CD8-positive, alpha-beta memory T cell (primary cell): ENCODE measurements at regions not wholly inside any gene's neighbourhood (a gene's known extent, or its start where the extent isn't known, plus 50 kb on each side); places are given as distances from the start of the nearest gene placed in this dataset.

ENCODE experiments used
- CTCF ChIA-PET: fragments of 350-600 bp; sonication (Branson Sonifier 250); formaldehyde crosslinking; loops from one replicate; lab custom pipeline; 2021; ENCODE audit warnings: antibody characterized with exemption; lab: Charles Lee
- POLR2A ChIA-PET: fragments of 350-600 bp; sonication (Branson Sonifier 250); formaldehyde crosslinking; loops from one replicate; lab custom pipeline; 2021; ENCODE audit warnings: antibody characterized with exemption; lab: Charles Lee
- DNase-seq, 5 donors: peaks; one replicate each; pipeline versions ENCODE4 v3.0.0 to v3.0.0-alpha.2; 2020 to 2022; ENCODE audit warnings: mixed read lengths in 1 of 5
- H3K27ac ChIP-seq: one replicate; pipeline ENCODE4 v1.7.0; 2013; ENCODE audit warnings: low read depth, mild to moderate bottlenecking, low read length, moderate library complexity
- H3K27me3 ChIP-seq: 2 replicates; pipeline ENCODE4 v1.7.0; 2013; ENCODE audit warnings: low read length, mild to moderate bottlenecking; ENCODE audit not compliant: insufficient read depth, poor library complexity, severe bottlenecking
- H3K36me3 ChIP-seq: 2 replicates; pipeline ENCODE4 v1.7.0; 2013; ENCODE audit warnings: mild to moderate bottlenecking, low read length, moderate library complexity; ENCODE audit not compliant: insufficient read depth
- H3K4me1 ChIP-seq: 2 replicates; pipeline ENCODE4 v1.7.0; 2013; ENCODE audit warnings: mild to moderate bottlenecking, low read length, moderate library complexity; ENCODE audit not compliant: insufficient read depth
- H3K4me3 ChIP-seq: 2 replicates; pipeline ENCODE4 v1.7.0; 2013; ENCODE audit warnings: mild to moderate bottlenecking, low read length
- H3K9me3 ChIP-seq: 2 replicates; pipeline ENCODE4 v1.7.0; 2013; ENCODE audit warnings: mild to moderate bottlenecking, low read length
- H3K27ac Mint-ChIP-seq, 8 donors: one replicate each; pipeline ENCODE4 v1.8.0; 2020 to 2021; ENCODE audit warnings: mixed read lengths in 8 of 8, mild to moderate bottlenecking in 6 of 8, inconsistent platforms in 3 of 8, moderate library complexity in 3 of 8
- H3K27me3 Mint-ChIP-seq, 2 donors: one replicate each; pipeline ENCODE4 v1.8.0; 2020 to 2021; ENCODE audit warnings: mixed read lengths in 2 of 2, mild to moderate bottlenecking in 1 of 2, moderate library complexity in 1 of 2
- H3K36me3 Mint-ChIP-seq, 3 donors: one replicate each; pipeline ENCODE4 v1.8.0; 2020 to 2021; ENCODE audit warnings: mixed read lengths in 3 of 3, inconsistent platforms in 1 of 3, mild to moderate bottlenecking in 1 of 3
- H3K4me1 Mint-ChIP-seq, 3 donors: one replicate each; pipeline ENCODE4 v1.8.0; 2020 to 2021; ENCODE audit warnings: mixed read lengths in 3 of 3, inconsistent platforms in 1 of 3, mild to moderate bottlenecking in 1 of 3
- H3K4me3 Mint-ChIP-seq, 7 donors: one replicate each; pipeline ENCODE4 v1.8.0; 2020 to 2021; ENCODE audit warnings: mixed read lengths in 7 of 7, mild to moderate bottlenecking in 6 of 7, moderate library complexity in 4 of 7, inconsistent platforms in 2 of 7
- H3K9me3 Mint-ChIP-seq, 5 donors: one replicate each; pipeline ENCODE4 v1.8.0; 2020 to 2022; ENCODE audit warnings: mixed read lengths in 5 of 5, mild to moderate bottlenecking in 3 of 5, moderate library complexity in 2 of 5, inconsistent platforms in 1 of 5

DNA sequence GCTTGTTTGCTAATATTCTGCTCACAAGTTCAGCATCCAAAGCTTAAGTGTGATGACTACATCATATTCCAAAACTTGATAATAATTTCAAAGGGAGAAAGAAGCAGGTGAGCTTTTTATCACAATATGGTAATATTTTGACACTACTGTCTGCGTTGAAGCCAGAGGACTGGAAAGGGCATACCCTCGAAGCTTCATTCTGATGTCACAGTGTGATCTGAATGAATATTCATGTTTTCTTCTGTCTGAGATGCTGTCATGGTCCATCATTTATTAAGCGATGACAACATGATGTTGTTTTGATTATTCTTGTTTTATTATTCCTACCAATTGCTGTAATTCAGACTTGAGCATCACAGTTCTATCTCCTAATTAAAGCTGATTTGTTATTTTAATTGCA, 625.4 kb downstream of the ZPLD1 start:
- DNase-seq = no peak
- ChIA-PET POLR2A (no interaction called here), CTCF (no interaction called here)
- Mint-ChIP-seq H3K4me3 (no peak overlapping the region), H3K27me3 (no peaks in the 10 kb centered on the region), H3K27ac (no peak overlapping the region), H3K36me3 (no peaks in the 10 kb centered on the region), H3K9me3 (peaks cover 0 to 4% (median 0%) of the 10 kb centered on the region in 5 donors), H3K4me1 (no peaks in the 10 kb centered on the region)
- Histone ChIP-seq H3K36me3 (no peaks in the 10 kb centered on the region), H3K27me3 (no peaks in the 10 kb centered on the region), H3K4me3 (no peak overlapping the region), H3K27ac (no peak overlapping the region), H3K4me1 (no peaks in the 10 kb centered on the region), H3K9me3 (no peaks in the 10 kb centered on the region)

DNA sequence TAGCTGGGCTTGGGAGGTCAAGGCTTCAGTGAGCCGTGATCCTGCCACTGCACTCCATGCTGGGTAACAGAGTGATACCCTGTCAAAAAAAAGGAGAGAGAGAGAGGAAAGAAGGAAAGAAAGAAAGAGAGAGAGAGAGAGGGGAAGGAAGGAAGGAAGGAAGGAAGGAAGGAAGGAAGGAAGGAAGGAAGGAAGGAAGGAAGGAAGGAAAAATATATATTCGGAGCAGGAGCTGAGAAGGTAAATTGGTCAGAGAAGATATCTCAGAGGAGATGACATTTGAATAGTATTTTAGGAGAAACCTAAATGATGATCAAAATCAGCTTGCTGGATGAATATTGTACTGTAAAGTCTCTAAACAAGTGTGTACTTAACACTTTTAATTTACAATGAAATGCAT, 633.1 kb downstream of the ZPLD1 start:
- Mint-ChIP-seq H3K4me3 (no peak overlapping the region), H3K4me1 (no peaks in the 10 kb centered on the region), H3K36me3 (no peaks in the 10 kb centered on the region), H3K9me3 (peaks cover 0 to 2% (median 0%) of the 10 kb centered on the region in 5 donors), H3K27me3 (no peaks in the 10 kb centered on the region), H3K27ac (no peak overlapping the region)
- ChIA-PET POLR2A (no interaction called here), CTCF (no interaction called here)
- H3K4me3 ChIP-seq = no peak overlapping the region
- H3K27ac ChIP-seq = no peak overlapping the region
- H3K36me3 ChIP-seq = no peaks in the 10 kb centered on the region
- no peaks in the 10 kb centered on the region for H3K27me3 ChIP-seq
- no peak for DNase-seq
- H3K9me3 ChIP-seq = no peaks in the 10 kb centered on the region
- no peaks in the 10 kb centered on the region for H3K4me1 ChIP-seq

DNA sequence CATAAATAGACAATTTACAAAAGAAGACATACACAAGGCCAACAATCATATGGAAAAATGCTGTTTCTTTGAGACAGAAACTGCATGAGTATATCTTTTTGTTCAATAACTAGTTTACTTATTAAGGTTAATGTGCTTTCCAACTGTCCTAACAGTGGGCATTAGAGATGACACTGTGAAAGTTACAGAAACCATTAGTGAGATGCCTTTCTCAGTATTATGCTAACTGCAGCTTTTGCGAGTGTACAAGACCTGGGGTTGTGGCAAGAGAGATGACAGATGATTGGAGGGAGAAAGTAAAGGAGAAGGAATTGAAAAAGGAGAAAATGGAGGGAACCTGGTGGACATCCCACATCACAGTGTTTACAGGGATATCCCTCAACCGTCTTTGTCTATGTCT, 640.5 kb downstream of the ZPLD1 start:
- no peak overlapping the region for H3K27ac Mint-ChIP-seq
- no peak for DNase-seq
- Histone ChIP-seq H3K9me3 (no peaks in the 10 kb centered on the region), H3K4me1 (no peaks in the 10 kb centered on the region), H3K27ac (no peak overlapping the region), H3K36me3 (no peaks in the 10 kb centered on the region), H3K27me3 (no peaks in the 10 kb centered on the region), H3K4me3 (no peak overlapping the region)
- H3K9me3 Mint-ChIP-seq = peaks cover 0 to 3% (median 0%) of the 10 kb centered on the region in 5 donors
- H3K4me3 Mint-ChIP-seq = no peak overlapping the region
- no peaks in the 10 kb centered on the region for H3K36me3 Mint-ChIP-seq
- POLR2A ChIA-PET = no interaction called here
- no peaks in the 10 kb centered on the region for H3K4me1 Mint-ChIP-seq
- CTCF ChIA-PET = no interaction called here
- no peaks in the 10 kb centered on the region for H3K27me3 Mint-ChIP-seq

DNA sequence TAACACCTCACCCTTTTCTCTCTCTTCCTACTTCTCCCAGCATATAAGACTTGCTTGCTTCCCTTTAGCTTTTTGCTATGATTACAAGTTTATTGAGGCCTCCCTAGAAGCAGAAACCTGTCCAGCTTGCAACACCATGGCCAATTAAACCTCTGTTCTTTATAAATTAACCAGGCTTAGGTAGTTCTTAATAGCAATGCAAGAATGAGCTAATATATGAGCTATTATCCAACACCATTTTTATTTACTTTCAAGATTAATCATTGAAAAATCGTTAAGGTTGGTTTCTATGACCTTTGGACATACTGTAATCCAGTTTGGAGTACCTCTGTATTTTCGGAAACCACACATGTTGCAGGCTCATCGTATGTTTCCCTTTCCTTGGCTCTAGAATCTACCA, 643.1 kb downstream of the ZPLD1 start:
- H3K27ac ChIP-seq = no peak overlapping the region
- H3K27me3 ChIP-seq = no peaks in the 10 kb centered on the region
- no peaks in the 10 kb centered on the region for H3K27me3 Mint-ChIP-seq
- H3K4me3 ChIP-seq = no peak overlapping the region
- peaks cover 0 to 3% (median 0%) of the 10 kb centered on the region in 5 donors for H3K9me3 Mint-ChIP-seq
- POLR2A ChIA-PET = no interaction called here
- no peaks in the 10 kb centered on the region for H3K4me1 ChIP-seq
- H3K9me3 ChIP-seq = no peaks in the 10 kb centered on the region
- CTCF ChIA-PET = no interaction called here
- H3K36me3 Mint-ChIP-seq = no peaks in the 10 kb centered on the region
- H3K36me3 ChIP-seq = no peaks in the 10 kb centered on the region
- no peak overlapping the region for H3K27ac Mint-ChIP-seq
- DNase-seq = no peak
- no peaks in the 10 kb centered on the region for H3K4me1 Mint-ChIP-seq
- H3K4me3 Mint-ChIP-seq = no peak overlapping the region

DNA sequence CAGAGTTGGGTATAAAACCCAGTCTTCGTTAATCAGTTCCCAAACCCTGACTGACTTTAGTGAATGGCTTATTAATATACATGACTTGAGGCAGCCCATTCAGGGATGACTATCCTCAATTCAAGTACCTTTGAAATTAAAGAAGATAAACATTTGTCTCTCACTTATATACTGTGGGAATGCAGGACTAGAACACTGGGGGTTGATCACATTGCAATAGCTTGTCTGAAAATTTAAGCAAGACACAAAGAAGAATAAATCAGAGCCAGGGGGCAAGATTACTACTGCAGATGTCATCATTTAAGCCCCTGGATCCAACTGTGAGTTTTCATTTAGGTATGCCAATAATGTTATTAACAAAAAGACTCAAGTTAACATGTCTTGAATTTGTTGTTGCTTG, 647.7 kb downstream of the ZPLD1 start:
- CTCF ChIA-PET = no interaction called here
- Mint-ChIP-seq H3K4me3 (no peak overlapping the region), H3K9me3 (peaks cover 0 to 7% (median 2%) of the 10 kb centered on the region in 5 donors), H3K27ac (no peak overlapping the region), H3K27me3 (no peaks in the 10 kb centered on the region), H3K36me3 (no peaks in the 10 kb centered on the region), H3K4me1 (no peaks in the 10 kb centered on the region)
- Histone ChIP-seq H3K4me1 (no peaks in the 10 kb centered on the region), H3K27me3 (no peaks in the 10 kb centered on the region), H3K36me3 (no peaks in the 10 kb centered on the region), H3K4me3 (no peak overlapping the region), H3K9me3 (no peaks in the 10 kb centered on the region), H3K27ac (no peak overlapping the region)
- POLR2A ChIA-PET = no interaction called here
- no peak for DNase-seq

DNA sequence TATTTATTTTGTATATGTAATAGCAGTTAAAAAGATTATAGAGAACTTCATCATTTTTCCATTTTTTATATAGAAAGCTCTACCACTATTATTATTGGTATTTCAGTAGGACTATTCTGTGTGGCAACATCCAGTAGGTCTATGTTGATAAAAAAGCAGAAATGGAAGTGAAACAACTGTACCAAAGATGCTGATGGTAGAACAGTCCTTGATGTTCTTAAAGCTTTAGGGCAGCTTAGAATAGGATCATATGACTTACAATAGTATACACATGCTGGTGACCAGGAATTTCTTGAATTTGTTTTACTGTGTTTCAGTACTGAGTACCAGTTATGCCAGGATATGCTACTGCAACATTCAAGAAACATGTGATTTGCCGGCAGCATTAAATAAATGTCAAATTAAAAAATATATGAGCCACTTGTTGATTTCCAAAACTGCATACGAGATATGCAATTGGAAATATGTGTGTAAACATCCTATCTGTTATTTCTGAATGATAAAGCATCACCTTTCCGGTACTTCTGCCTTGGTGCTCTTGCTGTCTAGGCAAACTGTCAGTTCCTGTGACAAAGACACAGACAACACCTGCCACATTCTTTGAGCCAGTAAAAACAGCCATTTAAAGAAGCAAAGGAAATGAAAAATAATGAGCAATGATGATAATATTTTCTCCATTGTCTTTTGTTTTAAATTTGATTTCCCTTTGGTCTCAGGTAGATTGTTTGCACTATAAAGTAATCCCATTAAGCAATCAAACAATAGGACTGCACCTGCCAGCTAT, 649.2 kb downstream of the ZPLD1 start:
- ChIA-PET POLR2A (no interaction called here), CTCF (no interaction called here)
- Histone ChIP-seq H3K4me1 (no peaks in the 10 kb centered on the region), H3K4me3 (no peak overlapping the region), H3K9me3 (no peaks in the 10 kb centered on the region), H3K27ac (no peak overlapping the region), H3K27me3 (no peaks in the 10 kb centered on the region), H3K36me3 (no peaks in the 10 kb centered on the region)
- no peaks in the 10 kb centered on the region for H3K27me3 Mint-ChIP-seq
- H3K36me3 Mint-ChIP-seq = no peaks in the 10 kb centered on the region
- H3K4me1 Mint-ChIP-seq = no peaks in the 10 kb centered on the region
- H3K4me3 Mint-ChIP-seq = no peak overlapping the region
- no peak for DNase-seq
- H3K9me3 Mint-ChIP-seq = peaks cover 0 to 7% (median 2%) of the 10 kb centered on the region in 5 donors
- H3K27ac Mint-ChIP-seq = no peak overlapping the region

DNA sequence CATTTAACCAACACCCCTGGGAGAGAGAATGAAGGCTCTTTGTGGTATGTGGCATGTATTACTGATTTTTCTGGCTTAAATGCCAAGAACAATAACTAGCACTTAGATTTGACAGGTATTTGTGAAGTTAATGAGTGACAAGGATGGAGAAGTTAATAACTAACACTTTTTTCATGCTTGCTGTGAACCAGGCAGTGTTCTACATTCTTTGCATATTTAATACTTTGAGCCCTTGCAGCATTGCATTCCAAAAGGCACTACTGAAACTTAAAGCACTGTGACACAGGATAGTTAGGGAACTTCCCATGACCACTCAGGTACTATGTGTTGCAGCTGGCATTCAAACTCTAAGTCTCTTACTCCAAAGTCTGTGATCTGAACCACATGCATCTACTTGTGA, 650.6 kb downstream of the ZPLD1 start:
- no peak for DNase-seq
- Mint-ChIP-seq H3K4me3 (no peak overlapping the region), H3K4me1 (no peaks in the 10 kb centered on the region), H3K27ac (no peak overlapping the region), H3K27me3 (no peaks in the 10 kb centered on the region), H3K9me3 (peaks cover 0 to 4% (median 2%) of the 10 kb centered on the region in 5 donors), H3K36me3 (no peaks in the 10 kb centered on the region)
- ChIA-PET CTCF (no interaction called here), POLR2A (no interaction called here)
- Histone ChIP-seq H3K27ac (no peak overlapping the region), H3K9me3 (no peaks in the 10 kb centered on the region), H3K4me3 (no peak overlapping the region), H3K36me3 (no peaks in the 10 kb centered on the region), H3K27me3 (no peaks in the 10 kb centered on the region), H3K4me1 (no peaks in the 10 kb centered on the region)

DNA sequence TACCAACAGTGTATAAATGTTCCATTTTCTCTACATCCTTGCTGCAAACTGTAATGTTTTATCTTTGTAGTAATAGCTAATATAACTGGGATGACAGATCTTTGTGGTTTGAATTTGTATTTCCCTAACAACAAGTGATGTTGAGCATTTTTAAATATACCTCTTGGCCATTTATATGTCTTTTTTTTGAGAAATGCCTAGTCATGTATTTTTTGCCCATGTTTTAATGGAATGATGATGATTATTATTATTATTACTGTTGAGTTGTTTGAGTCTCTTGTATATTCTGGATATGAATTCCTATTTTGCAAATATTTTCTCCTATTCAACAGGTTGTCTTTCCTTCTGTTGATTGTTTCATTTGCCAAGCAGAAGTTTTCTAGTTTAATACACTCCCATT, 654.9 kb downstream of the ZPLD1 start:
- Mint-ChIP-seq H3K9me3 (peaks cover 2 to 14% (median 4%) of the 10 kb centered on the region in 5 donors), H3K27me3 (no peaks in the 10 kb centered on the region), H3K4me1 (no peaks in the 10 kb centered on the region), H3K4me3 (no peak overlapping the region), H3K27ac (no peak overlapping the region), H3K36me3 (no peaks in the 10 kb centered on the region)
- Histone ChIP-seq H3K4me1 (no peaks in the 10 kb centered on the region), H3K4me3 (no peak overlapping the region), H3K27me3 (no peaks in the 10 kb centered on the region), H3K9me3 (no peaks in the 10 kb centered on the region), H3K36me3 (no peaks in the 10 kb centered on the region), H3K27ac (no peak overlapping the region)
- CTCF ChIA-PET = no interaction called here
- no peak for DNase-seq
- POLR2A ChIA-PET = no interaction called here
